NCI-H1092 (cell line): ENCODE measurements at regions not wholly inside any gene's neighbourhood (a gene's known extent, or its start where the extent isn't known, plus 50 kb on each side); places are given as distances from the start of the nearest gene placed in this dataset.

ENCODE experiments used
- DNase-seq: peaks from one replicate; lab custom pipeline; 2025; lab: John Stamatoyannopoulos, UW

DNA sequence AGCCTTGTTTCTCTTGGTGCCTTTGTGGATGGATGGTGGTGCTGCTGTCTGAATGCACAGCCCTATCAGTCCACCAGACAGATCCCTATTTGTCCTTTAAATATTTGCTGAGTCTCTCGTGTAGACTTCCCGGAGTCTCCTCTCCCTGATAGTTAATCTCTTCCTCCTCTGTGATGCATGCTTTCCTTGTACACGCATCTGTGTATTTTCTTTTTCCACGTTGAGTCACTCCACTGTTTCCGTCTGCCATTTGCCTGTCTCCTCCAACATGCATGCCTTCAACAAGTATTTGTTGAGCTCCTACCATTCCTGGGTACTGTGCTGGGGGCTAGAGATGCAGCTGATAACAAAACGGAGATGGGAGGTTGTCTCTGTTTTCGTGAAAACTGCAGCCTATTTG, 282.6 kb downstream of the HAPSTR1 start:
- no peak for DNase-seq

DNA sequence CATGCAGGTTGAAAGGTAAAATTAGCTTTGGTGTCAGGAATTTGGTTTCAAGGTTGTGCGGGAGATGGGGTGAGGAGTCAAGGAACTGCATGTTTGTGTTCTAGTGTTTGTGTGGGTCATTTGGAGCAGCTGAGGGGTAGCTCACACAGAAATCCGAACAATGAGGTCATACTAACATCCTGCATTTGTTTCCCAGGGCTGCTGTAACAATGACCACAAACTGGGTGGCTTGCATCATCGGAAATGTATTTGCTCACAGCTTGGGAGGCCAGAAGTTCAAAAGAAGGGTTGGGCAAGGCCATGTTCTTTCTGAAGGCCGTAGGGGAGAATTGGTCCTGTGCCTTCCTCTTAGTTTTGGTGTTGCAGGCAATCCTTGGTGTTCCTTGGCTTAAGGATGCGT, 287.4 kb downstream of the HAPSTR1 start:
- no peak for DNase-seq

DNA sequence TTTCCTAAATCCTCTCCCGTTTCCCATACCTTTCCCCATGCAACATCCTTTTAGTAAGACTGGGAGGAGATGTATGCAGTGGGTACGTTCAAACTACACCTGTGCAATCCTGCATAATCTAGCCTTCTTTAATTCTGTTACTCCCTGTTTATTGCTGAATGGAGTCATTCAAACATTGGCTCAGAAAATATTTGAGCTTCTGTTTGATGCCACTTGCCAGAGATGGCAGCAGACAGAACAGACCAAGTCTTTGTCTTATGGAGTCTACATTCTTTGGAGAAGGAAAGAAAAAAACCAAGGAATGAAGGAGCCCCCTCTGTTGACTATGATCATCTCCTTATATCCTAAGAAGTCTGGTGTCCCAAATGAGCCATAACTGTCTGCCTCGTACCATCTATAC, 288.8 kb downstream of the HAPSTR1 start:
- DNase-seq, result no peak

DNA sequence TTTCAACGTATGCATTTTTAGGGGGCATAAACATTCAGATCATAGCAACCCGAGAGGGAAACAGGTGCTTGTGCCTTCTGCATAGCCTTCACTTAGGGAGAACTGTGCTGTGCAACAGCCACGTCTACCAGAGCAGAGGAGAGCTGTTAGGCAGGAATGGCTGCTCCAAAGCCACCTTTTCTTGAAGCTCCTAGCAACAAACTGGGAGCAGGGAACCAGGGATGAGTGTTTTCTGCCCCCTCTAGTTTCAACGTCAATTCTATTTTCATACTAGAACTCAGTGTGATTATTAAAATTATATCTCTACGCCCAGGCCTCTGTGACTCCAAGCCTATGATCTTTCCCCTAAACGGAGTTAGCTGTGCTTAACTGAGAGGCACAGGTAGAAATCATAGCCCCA, 290.0 kb downstream of the HAPSTR1 start:
- DNase-seq, result no peak

DNA sequence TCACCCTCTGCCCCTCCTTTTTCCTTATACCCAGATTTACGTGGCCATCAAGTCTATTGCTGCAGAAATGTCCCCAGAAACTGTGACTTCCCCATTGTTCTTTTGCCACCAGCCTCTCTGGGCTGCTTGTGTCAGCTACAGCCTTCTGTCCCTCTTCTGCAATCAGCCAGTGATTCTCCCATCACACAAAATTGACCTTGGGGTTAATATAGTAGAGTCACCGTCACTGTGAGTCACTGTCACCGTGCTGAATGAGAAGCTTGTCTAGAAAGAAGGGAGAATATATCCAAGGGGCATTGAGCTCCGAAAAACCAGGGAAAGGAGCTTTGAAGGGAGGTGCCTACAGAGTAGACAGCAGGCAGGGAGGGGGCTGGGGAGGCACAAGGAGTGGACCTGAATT, 290.5 kb downstream of the HAPSTR1 start:
- DNase-seq, result no peak

DNA sequence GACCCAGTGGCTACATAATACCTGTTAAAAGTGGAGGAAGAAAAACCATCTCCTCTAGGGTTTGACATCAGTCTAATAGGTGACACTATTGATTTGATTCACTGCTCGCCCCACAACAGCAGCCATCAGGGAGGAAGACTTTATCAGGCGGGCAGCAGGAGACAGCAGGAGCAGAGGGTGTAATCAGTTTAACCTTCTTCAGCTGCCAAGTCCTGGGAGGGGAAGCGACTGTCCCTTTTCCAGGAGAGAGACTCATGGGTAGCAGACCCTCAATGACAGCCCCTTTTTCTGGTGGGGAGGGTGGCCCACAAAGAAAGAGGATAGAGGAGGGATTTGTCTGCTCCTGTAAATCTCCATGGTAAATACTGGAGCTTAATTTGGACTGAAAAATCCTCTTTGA, 291.8 kb downstream of the HAPSTR1 start:
- no peak for DNase-seq

DNA sequence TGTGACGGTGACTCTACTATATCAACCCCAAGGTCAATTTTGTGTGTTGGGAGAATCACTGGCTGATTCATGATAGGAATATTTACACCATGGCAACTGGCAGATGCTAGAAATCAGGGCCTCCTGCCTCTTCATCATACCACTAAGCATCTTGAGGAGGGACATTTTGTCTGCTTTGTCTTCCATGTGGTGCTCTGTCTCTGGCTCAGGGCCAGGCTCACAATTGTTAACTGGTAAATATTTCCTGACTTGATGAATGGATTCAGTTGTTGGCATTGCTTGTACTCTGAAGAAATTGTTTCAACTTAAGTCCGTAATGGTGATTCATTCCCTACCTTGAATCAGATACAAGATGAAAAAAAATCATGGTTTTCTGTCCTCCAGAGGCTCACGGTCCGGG, 292.7 kb downstream of the HAPSTR1 start:
- no peak for DNase-seq

DNA sequence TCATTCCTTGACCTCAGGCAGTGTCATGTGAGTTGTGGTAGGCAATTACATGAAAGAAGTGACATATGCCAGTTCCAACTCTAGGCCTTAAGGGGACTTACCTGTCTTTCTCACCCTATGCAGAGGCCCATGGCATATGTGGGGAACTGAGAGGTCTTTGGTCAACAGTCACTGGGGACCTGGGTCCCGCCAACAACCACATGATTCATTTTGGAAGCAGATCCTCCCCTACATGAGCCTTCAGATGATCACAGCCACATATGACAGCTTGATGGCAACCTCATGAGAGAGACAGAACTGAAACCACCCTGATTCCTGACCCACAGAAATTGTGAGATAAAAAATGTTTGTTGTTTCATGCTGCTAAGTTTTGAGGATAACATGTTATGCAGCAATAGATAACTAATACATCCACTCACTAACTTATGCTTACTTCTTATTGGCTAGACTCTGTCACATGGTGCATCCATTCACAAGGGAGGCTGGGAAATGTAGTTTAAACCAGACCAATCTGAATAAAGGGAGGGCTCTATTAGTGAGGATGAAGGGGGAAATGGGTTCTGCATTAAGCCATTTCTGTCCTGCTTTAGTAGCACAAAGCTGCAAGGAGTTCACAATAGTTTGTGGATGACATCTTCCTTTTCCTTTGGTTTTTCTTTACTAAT, 298.2 kb downstream of the HAPSTR1 start:
- no peak for DNase-seq

DNA sequence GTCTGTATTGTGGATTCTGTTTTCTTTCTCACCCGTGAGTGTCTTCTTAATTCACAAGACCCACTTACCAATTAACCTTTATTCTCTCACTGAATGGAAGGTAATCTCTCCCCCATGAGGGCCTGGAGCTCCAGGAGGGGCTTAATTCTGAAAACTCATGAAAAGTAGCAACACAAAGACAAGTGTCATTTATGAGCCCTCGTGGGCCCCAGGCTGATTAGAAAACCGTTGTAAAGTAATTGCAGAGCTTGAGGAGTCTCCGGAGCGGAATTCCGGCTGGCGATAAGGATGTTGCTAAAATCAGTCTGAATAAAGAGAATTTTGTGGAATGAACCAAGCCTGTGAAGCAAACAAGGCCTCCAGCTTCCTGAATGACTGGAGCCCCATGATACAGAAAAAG, 301.5 kb downstream of the HAPSTR1 start:
- DNase-seq, result no peak

DNA sequence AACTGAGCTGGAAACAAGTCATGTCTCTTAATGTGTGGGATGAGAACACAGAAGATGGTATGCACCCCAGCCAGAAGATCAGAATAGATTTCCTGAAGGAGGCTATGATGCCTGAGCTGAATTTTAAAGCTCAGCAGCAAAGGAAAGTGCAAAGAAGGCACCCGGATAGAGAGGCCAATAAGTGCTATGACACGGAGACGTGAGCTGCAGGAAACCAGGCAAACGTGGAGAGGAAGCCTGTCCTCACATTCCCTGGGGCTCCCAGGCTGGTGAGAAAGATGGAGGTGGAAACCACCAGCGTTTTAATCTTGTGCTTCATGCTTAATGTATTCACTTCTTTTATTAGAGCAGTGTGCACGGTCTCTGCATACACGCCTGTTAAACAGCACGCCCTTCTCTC, 302.1 kb downstream of the HAPSTR1 start:
- DNase-seq, result no peak

DNA sequence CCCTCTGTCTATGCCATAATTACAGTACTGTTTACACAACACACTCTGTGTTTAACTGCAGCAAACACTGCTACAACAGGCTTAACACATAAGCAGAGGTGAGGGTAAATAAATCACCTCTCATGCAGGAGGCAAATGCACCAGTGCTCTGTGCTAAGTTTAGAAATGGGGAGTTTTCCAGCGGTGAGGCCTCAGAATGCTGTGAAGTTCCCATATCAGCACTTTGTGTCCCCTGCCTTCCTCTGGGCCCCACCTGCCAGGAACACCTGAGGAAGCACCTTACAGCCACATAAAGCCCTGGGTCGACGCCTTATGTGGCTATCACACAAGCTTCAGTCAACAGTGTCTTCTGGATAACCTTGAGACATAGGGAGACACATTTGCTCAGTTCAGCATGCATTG, 304.5 kb downstream of the HAPSTR1 start:
- DNase-seq, result no peak

DNA sequence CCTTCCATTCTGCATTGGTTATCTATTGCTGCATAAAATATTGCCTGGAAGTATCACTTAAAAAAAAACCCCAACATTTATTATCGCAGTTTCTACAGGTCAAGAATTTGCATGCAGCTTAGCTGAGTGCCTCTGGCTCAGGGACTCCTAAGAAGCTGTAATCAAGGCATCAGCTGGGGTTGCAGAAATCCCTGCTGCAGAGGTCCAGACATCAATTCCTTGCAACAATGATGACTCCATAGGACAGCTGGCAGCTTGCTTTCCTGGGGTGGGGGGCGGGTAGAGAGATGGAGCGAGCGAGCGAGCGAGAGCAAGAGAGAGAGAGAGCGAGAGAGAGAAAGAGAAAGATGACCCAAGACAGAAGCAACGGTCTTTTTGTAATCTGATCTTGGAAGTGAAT, 308.1 kb downstream of the HAPSTR1 start:
- DNase-seq, result no peak

DNA sequence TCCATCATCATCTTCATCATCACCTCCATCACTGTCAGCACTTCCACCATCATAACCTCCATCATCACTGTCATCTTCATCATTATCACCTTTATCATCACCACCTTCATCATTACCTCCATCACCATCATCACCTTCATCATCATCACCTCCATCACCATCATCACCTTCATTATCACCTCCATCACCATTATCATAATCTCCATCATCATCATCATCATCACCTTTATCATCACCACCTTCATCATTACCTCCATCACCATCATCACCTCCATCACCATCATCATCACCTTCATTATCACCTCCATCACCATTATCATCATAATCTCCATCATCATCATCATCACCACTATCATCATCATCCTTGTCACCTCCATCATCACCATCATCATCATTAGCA, 309.7 kb downstream of the HAPSTR1 start:
- DNase-seq, result no peak

DNA sequence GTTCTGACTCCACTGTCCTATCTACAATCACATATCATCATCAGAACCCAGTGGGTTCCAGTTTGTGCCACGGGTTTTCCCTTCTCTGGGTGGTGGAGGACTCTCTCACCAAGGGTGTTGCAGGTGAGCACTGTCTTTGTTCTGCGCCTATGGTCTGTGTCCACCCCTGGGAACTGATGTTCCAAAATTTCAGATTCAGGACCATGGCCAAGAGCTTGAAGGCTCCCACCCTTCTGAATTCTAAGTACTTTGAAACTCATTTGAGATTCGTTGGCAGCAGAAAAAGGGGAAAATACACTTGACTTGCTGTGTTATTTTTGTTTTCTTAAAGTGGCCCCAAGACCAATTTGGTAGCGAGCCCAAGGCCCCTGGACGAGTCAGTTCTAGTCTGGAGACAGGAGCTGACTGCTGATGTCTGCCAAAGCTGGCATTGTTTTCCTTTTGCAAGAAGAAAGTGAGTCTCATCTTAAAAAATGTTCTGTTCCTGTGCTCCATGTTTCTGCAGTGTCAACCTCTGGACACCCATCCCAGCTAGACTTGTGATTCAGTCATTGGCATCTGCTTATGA, 310.9 kb downstream of the HAPSTR1 start:
- DNase-seq, result no peak

DNA sequence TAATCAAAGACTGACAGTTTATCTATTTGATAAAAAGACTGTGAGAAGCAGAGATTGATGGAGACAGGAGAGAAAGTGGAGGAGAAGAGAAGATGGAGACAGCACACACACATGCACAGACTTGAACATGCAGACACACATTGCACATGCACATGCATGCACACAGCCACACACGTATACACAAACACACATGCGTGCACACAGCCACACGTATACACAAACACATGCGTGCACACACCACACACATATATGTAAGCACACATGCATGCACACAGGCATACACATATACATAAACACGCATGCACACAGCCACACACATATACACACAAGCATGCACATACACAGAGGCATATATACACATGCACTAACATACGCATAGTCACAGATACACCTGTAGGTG, 313.4 kb downstream of the HAPSTR1 start:
- DNase-seq, result no peak

DNA sequence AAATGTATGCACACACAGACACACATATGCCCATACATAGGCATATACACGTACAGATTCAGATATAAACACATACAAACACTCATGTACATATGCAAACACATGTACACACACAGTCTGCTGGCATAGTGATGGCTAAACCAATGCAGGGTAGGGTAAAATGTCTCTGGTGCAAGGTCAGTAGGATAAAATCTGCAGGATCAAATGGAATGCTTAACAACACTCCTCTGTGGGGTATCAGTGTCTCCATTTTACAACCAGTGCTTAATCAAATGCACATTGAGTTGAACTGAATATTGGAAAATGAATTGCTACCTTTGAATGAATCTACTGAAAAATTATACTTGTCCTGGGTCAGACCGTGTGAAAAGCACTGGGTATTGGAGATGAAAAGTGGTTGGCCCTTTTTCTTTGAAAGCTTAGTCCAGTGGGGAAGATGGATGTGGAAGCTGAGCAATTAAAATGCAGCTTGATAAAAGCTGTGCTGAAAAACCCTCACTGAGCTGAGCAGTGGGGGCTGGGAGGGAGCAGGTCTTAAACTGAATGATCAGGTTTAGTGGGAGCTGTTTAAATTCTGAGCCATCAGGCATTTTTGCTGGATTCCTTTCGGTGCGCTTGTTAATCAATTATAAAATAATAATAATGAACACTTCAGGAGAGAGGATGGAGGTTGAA, 314.7 kb downstream of the HAPSTR1 start:
- no peak for DNase-seq

DNA sequence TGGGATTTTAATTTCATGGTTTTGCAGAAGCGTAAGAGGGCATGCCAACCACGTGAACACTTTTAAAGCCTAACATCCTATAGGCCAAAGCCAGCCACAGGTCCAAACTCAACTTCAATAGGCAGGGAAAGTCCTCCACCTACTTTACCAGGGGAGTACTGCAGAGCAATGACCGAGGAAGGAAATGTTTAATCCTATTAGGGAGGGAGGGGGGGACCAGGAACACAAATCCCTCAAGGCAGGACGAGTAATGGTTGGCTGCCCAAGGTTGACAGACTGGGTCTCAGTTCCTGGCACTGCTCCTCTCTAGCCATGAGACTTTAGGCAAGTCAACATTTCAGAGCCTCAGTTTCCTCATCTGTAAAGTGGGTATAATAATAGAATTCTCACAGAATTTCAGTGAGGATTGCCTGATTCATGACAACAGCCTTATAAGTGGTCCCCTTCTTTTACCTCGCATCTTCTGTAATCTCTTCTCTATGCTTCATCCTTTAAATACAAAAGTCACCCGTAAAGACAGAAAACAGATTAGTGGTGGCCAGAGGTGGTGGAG, 315.8 kb downstream of the HAPSTR1 start:
- no peak for DNase-seq

DNA sequence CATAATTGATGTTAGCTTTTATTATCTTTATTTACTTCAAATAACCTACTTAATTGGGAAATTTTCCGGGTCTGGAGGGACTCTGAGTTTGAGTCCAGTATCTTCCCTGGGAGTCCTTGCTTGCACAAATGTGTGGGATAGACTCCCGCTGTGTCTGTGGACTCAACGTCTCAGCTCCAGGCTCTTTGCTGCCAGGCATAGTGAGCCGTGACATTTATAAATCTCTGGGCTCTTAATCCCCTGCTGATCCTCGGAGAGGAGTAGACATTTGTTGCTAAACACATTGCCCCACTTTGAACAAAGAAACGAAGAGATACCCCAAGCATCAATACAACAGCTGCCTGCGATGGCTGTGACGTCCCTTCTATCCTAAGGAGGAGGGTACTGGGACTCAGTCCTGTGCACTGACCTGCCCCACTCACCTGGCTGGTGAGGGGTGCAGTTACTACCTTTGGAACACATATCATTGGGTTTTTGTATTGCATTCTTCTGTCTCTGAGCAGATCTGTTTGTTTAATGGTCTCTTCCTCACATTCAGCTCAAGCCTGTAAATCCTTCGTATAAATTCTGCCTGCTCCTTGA, 316.9 kb downstream of the HAPSTR1 start:
- no peak for DNase-seq

DNA sequence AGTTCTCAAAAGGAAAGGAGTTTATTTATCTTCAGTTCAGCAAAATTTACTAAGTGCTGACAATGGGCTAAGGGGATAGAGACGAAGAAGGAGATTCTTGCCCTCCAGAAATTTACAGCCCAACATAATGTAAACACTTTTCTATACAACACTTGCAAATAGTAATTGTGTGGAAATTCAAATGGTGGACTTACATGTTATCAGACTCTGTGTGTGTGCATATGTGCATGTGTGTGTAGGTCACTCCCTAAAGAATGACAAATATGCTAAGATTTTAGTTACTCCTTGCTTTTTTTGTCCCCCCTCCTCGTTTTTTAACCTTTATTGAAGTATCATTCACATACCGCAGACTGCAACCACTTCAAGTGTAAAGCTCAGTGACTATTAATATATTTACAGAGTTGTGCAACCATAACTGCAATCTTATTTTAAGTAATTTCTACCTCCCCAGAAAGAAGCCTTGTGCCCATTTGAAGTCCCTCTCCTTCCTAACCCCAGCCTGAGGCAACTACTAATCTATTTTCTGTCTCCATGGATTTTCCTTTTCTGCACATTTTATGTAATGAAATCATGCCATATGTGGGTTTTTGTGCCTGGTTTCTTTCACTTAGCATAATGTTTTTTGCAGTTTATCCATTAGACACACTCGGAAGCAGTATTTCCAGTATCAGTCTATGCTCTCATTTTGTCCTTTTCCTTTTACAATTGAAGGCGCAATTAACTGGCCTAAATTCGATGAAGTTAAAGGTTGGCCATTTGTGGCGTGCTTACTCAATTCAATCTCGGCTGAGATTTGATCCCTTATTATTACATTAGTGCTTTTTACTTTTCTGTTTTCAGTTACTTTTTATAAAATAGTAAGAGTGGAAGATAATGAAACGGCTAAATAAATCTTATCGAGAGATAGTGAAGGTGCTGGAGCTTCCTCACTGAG, 318.4 kb downstream of the HAPSTR1 start:
- DNase-seq, result no peak

DNA sequence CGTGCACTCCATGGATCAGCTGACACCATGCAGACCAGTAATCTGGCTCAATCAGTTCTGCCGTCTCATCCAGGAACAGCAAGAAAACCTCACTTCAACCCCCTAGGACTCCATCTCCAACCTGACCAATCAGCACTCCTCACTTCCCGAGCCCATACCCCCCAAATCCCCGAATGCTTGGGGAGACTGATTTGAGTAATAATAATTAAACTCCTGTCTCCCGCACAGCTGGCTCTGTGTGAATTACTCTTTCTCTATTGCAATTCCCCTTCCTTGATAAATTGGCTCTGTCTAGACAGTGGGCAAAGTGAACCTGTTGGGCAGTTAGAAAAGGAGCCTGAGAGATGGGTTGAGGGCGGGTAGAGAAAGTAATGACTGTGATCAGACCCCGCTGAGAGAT, 320.0 kb downstream of the HAPSTR1 start:
- DNase-seq, result no peak

DNA sequence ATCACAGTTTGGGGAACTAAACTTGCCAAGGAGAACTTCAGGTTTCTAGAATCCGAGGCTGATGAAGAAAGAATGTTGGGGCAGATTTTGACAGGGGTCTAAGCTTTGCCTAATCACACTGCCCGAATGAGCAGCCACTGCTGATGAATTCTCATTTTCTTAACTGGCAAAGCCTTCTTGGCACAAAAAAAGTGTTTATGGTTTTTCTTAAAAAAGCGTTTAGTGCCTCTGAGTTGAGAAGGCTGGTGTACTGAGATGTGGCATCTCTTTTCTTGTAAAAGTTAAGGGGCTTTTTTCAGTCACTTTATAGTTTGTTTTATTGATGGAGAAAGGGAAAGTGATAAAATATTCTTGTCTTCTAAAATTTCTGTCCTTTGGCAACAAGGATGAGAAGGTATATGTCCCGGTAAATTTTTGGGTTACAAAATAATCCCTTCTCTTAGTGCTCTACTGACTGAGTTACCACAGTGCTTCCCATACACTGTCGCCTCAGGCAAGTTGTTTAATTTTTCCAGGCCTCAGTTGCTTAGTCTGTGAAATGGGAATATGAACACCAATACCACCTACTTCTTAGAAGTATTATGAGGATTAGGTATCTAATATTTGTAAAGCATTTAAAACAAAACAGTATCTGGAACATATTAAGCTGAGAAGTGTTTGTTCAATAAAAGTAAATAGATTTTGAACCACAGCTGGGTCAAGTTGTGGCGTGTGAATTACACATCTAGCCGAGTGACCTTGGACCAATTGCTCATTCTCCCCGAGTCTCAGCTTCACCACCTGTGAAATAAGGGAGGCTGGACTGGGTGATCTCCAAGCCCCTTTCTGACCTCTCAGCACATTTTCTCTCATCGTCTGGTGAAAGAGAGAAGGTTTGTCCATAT, 320.8 kb downstream of the HAPSTR1 start:
- no peak for DNase-seq
